Mesendoderm (in vitro differentiated cells): ENCODE measurements at regions not wholly inside any gene's neighbourhood (a gene's known extent, or its start where the extent isn't known, plus 50 kb on each side); places are given as distances from the start of the nearest gene placed in this dataset.

Experiments used
- DNase-seq: peaks from one replicate; pipeline ENCODE4 v3.0.0; 2013
- H2AK5ac ChIP-seq: 2 replicates; pipeline ENCODE4 v1.6.1; 2013; ENCODE audit warnings: low read length, inconsistent platforms
- H2BK120ac ChIP-seq: 2 replicates; pipeline ENCODE4 v1.6.1; 2013; ENCODE audit warnings: low read depth, mild to moderate bottlenecking, low read length, moderate library complexity, mixed read lengths
- H2BK15ac ChIP-seq: replicated peaks from 2 replicates; pipeline ENCODE4 v1.6.1; 2013; ENCODE audit warnings: low read depth, mild to moderate bottlenecking, moderate library complexity
- H2BK5ac ChIP-seq: 2 replicates; pipeline ENCODE4 v1.6.1; 2013; ENCODE audit warnings: low read length, inconsistent platforms
- H3K18ac ChIP-seq: 2 replicates; pipeline ENCODE4 v1.6.1; 2013; ENCODE audit warnings: mild to moderate bottlenecking, low read length, mixed read lengths
- H3K23ac ChIP-seq: one replicate; pipeline ENCODE4 v1.6.1; 2013; ENCODE audit warnings: low read length
- H3K27ac ChIP-seq: 2 replicates; pipeline ENCODE4 v1.5.1; 2013; ENCODE audit warnings: low read depth, mild to moderate bottlenecking, inconsistent platforms, low read length, moderate library complexity
- H3K27me3 ChIP-seq: 2 replicates; pipeline ENCODE4 v1.6.1; 2013; ENCODE audit warnings: low read length, control low read depth, mild to moderate bottlenecking, inconsistent platforms; ENCODE audit not compliant: insufficient read depth, poor library complexity
- H3K36me3 ChIP-seq: 2 replicates; pipeline ENCODE4 v1.6.1; 2013; ENCODE audit warnings: low read length, inconsistent platforms; ENCODE audit not compliant: control insufficient read depth, insufficient read depth
- H3K4ac ChIP-seq: one replicate; pipeline ENCODE4 v1.6.1; 2013; ENCODE audit warnings: low read depth, mild to moderate bottlenecking, low read length, moderate library complexity
- H3K4me1 ChIP-seq: 2 replicates; pipeline ENCODE4 v1.6.1; 2013; ENCODE audit warnings: low read depth, low read length, inconsistent platforms; ENCODE audit not compliant: control insufficient read depth
- H3K4me2 ChIP-seq: 2 replicates; pipeline ENCODE4 v1.6.1; 2013; ENCODE audit warnings: low read length
- H3K4me3 ChIP-seq: 2 replicates; pipeline ENCODE4 v1.5.1; 2013; ENCODE audit warnings: mild to moderate bottlenecking, low read length
- H3K56ac ChIP-seq: one replicate; pipeline ENCODE4 v1.6.1; 2013; ENCODE audit warnings: low read length
- H3K79me1 ChIP-seq: 2 replicates; pipeline ENCODE4 v1.6.1; 2013; ENCODE audit warnings: low read length, inconsistent platforms
- H3K79me2 ChIP-seq: 2 replicates; pipeline ENCODE4 v1.6.1; 2013; ENCODE audit warnings: mild to moderate bottlenecking, low read length; ENCODE audit not compliant: control insufficient read depth, insufficient read depth
- H3K9ac ChIP-seq: 2 replicates; pipeline ENCODE4 v1.6.1; 2013; ENCODE audit warnings: low read length, inconsistent platforms
- H4K5ac ChIP-seq: one replicate; pipeline ENCODE4 v1.6.1; 2013; ENCODE audit warnings: low read length
- H4K8ac ChIP-seq: one replicate; pipeline ENCODE4 v1.6.1; 2013; ENCODE audit warnings: low read depth, mild to moderate bottlenecking, control low read depth, low read length, moderate library complexity
- WGBS: extraction: QIAGEN DNeasy Blood & Tissue Kit; methylation state at CpG from one replicate; pipeline ENCODE4 v1.1.7; 2013; ENCODE audit warnings: low lambda C conversion rate, missing lambda C conversion rate; ENCODE audit not compliant: insufficient coverage; ENCODE audit errors: extremely low coverage; 5-methylcytosine and 5-hydroxymethylcytosine counted together

DNA sequence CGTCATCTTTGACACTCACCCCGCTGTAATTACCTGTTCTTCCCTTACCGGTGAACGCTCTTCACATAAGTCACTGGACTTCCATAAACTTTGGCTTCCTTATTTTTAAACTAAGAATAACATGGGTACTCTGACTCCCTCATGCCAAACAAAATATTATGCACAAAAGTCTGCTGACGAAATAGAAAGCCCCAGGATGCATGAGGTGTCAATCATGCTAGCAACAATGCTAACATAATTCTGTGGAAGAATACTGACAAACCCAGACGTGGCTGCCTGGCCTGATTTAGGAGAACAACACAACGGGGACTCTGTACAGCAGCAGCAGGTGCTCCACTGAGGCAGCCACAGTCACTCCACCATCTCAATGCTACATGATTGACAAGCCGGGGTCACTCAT lies 137.5 kb downstream of the CCDC71L start:
- Histone ChIP-seq H4K5ac (no peak overlapping the region), H2BK120ac (no peak overlapping the region), H3K27ac (no peak overlapping the region), H3K4me2 (no peak overlapping the region), H3K79me1 (no peaks in the 10 kb centered on the region), H3K18ac (no peak overlapping the region), H3K23ac (no peak overlapping the region), H3K27me3 (no peaks in the 10 kb centered on the region), H2BK5ac (no peak overlapping the region), H3K9ac (no peak overlapping the region), H3K36me3 (no peaks in the 10 kb centered on the region), H3K56ac (no peak overlapping the region), H3K4me1 (peaks cover 6% of the 10 kb centered on the region), H3K4me3 (no peak overlapping the region), H4K8ac (no peak overlapping the region), H3K79me2 (no peaks in the 10 kb centered on the region), H2AK5ac (no peak overlapping the region), H2BK15ac (no peak overlapping the region), H3K4ac (no peak overlapping the region)
- DNase-seq: no peak
- WGBS: no CpG with 5 or more reads among the region's 8 CpGs

DNA sequence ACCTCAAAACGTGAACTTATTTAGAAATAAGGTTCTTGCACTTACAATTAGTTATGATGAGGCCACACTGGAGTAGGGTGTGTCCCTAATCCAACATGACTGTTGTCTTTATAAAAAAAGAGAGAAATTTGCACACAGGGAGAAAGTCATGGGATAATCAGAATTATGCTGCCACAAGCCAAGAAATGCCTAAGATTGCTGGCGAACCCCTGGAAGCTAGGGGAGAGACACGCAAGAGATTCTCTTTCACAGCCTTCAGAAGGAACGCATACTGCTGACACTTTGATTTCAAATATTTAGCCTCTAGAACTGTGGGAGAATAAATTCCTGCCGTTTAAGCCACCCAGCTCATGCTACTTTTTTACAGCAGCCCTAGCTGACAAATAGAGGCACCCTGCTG lies 138.3 kb downstream of the CCDC71L start:
- no peak overlapping the region for H3K18ac ChIP-seq
- no peak overlapping the region for H4K5ac ChIP-seq
- no peaks in the 10 kb centered on the region for H3K79me2 ChIP-seq
- no peak overlapping the region for H3K23ac ChIP-seq
- no peak overlapping the region for H3K27ac ChIP-seq
- H2BK120ac ChIP-seq: no peak overlapping the region
- H3K79me1 ChIP-seq: no peaks in the 10 kb centered on the region
- H3K56ac ChIP-seq: no peak overlapping the region
- H2AK5ac ChIP-seq: no peak overlapping the region
- H2BK15ac ChIP-seq: no peak overlapping the region
- no peak overlapping the region for H3K4me2 ChIP-seq
- H3K4me1 ChIP-seq: peaks cover 6% of the 10 kb centered on the region
- H3K27me3 ChIP-seq: no peaks in the 10 kb centered on the region
- no CpG with 5 or more reads among the region's 5 CpGs for WGBS
- no peaks in the 10 kb centered on the region for H3K36me3 ChIP-seq
- H2BK5ac ChIP-seq: no peak overlapping the region
- no peak overlapping the region for H3K9ac ChIP-seq
- no peak overlapping the region for H3K4ac ChIP-seq
- no peak overlapping the region for H3K4me3 ChIP-seq
- DNase-seq: no peak
- no peak overlapping the region for H4K8ac ChIP-seq

DNA sequence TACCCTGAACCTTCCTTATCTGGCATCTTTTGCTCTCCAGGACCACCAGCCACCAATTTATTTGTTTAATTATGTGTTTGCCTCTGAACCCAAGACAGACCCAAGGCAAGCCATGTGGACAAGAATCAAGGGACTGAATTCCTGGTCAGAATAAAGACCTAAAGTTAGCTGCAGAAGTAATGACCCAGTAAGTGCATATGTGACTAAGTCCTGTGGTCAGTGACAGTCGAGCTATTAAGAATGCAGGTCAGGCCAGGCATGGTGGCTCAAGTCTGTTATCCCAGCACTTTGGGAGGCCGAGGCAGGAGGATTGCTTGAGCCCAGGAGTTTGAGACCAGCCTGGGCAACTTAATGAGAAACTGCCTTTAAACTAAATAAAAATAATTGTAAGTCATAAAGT lies 139.4 kb downstream of the CCDC71L start:
- Histone ChIP-seq H4K5ac (no peak overlapping the region), H3K79me1 (no peaks in the 10 kb centered on the region), H2BK120ac (no peak overlapping the region), H2BK5ac (no peak overlapping the region), H3K4me1 (peaks cover 6% of the 10 kb centered on the region), H3K56ac (no peak overlapping the region), H2AK5ac (no peak overlapping the region), H2BK15ac (no peak overlapping the region), H3K9ac (no peak overlapping the region), H4K8ac (no peak overlapping the region), H3K4me3 (no peak overlapping the region), H3K4ac (no peak overlapping the region), H3K4me2 (no peak overlapping the region), H3K79me2 (no peaks in the 10 kb centered on the region), H3K27ac (no peak overlapping the region), H3K23ac (no peak overlapping the region), H3K36me3 (no peaks in the 10 kb centered on the region), H3K18ac (no peak overlapping the region), H3K27me3 (no peaks in the 10 kb centered on the region)
- WGBS: no CpG with 5 or more reads among the region's 2 CpGs
- DNase-seq: no peak

- Histone ChIP-seq H3K27ac (no peak overlapping the region), H3K56ac (no peak overlapping the region), H4K5ac (no peak overlapping the region), H3K79me2 (no peaks in the 10 kb centered on the region), H3K36me3 (no peaks in the 10 kb centered on the region), H3K27me3 (no peaks in the 10 kb centered on the region), H2BK15ac (no peak overlapping the region), H3K23ac (no peak overlapping the region), H3K79me1 (no peaks in the 10 kb centered on the region), H2AK5ac (no peak overlapping the region), H3K4me2 (no peak overlapping the region), H4K8ac (no peak overlapping the region), H3K4me1 (peaks cover 6% of the 10 kb centered on the region), H3K9ac (no peak overlapping the region), H3K4me3 (no peak overlapping the region), H3K4ac (no peak overlapping the region), H2BK5ac (no peak overlapping the region), H2BK120ac (no peak overlapping the region), H3K18ac (peak overlapping the region; percentile 56)
- peak; percentile 79 for DNase-seq
- WGBS: no CpG with 5 or more reads among the region's 4 CpGs
These were observed 139.9 kb downstream of the CCDC71L start for GRCh38 chr7:106520962-106521514.

GRCh38 chr7:106518967-106519366 lies 142.0 kb downstream of the CCDC71L start:
- Histone ChIP-seq H4K5ac (no peak overlapping the region), H2BK5ac (no peak overlapping the region), H3K18ac (peak overlapping the region; percentile 65), H3K56ac (no peak overlapping the region), H2BK120ac (no peak overlapping the region), H3K27me3 (no peaks in the 10 kb centered on the region), H2AK5ac (no peak overlapping the region), H3K4me2 (no peak overlapping the region), H3K4ac (no peak overlapping the region), H2BK15ac (no peak overlapping the region), H3K36me3 (no peaks in the 10 kb centered on the region), H3K9ac (no peak overlapping the region), H3K4me1 (peaks cover 6% of the 10 kb centered on the region), H4K8ac (no peak overlapping the region), H3K79me2 (no peaks in the 10 kb centered on the region), H3K27ac (no peak overlapping the region), H3K23ac (no peak overlapping the region), H3K4me3 (no peak overlapping the region), H3K79me1 (no peaks in the 10 kb centered on the region)
- DNase-seq: no peak
- WGBS: no CpG with 5 or more reads among the region's 6 CpGs

GRCh38 chr7:106518239-106518638 lies 142.7 kb downstream of the CCDC71L start:
- no peak overlapping the region for H2BK5ac ChIP-seq
- H3K27ac ChIP-seq: no peak overlapping the region
- DNase-seq: no peak
- H4K8ac ChIP-seq: no peak overlapping the region
- no peak overlapping the region for H3K4me3 ChIP-seq
- H2BK15ac ChIP-seq: no peak overlapping the region
- no peak overlapping the region for H3K4ac ChIP-seq
- H3K79me2 ChIP-seq: no peaks in the 10 kb centered on the region
- H3K18ac ChIP-seq: no peak overlapping the region
- H3K36me3 ChIP-seq: no peaks in the 10 kb centered on the region
- H2AK5ac ChIP-seq: no peak overlapping the region
- H2BK120ac ChIP-seq: no peak overlapping the region
- H3K4me2 ChIP-seq: no peak overlapping the region
- no peaks in the 10 kb centered on the region for H3K27me3 ChIP-seq
- H3K9ac ChIP-seq: no peak overlapping the region
- peaks cover 6% of the 10 kb centered on the region for H3K4me1 ChIP-seq
- H3K23ac ChIP-seq: no peak overlapping the region
- H3K56ac ChIP-seq: no peak overlapping the region
- no peaks in the 10 kb centered on the region for H3K79me1 ChIP-seq
- no peak overlapping the region for H4K5ac ChIP-seq
